ENCODE measurements at regions not wholly inside any gene's neighbourhood (a gene's known extent, or its start where the extent isn't known, plus 50 kb on each side); places are given as distances from the start of the nearest gene placed in this dataset.
"Not testable (repeated sequence)": the region's sequence is repeated elsewhere in the genome, so short reads cannot be mapped to it uniquely, and the experiment has no call there.

DNA sequence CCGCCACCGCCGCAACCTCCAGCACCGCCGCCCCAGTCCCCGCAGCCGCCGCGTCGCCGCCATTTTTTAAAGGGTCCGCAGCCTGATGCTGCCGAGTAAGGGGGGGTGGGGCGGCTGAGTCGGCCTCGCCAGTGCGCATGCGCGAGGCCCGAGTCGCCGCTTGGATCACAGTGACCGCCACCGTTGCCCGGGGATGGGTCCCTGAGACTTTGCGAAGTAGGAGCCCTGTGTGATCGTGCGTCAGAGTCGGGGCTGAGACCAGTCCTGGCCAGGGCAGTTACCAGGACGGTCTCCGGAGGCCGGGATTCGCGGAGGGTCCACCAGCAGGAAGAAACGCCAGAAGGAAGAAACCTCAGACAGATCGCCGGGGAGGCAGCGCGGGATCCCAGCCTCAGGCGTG lies 1421.7 kb upstream of the PCDH10 start:
- TF ChIP-seq POLR2AphosphoS5, POLR2A (IDR thresholded peaks at IDR 0.05): not testable (repeated sequence)
- TF ChIP-seq, protein P1, sequence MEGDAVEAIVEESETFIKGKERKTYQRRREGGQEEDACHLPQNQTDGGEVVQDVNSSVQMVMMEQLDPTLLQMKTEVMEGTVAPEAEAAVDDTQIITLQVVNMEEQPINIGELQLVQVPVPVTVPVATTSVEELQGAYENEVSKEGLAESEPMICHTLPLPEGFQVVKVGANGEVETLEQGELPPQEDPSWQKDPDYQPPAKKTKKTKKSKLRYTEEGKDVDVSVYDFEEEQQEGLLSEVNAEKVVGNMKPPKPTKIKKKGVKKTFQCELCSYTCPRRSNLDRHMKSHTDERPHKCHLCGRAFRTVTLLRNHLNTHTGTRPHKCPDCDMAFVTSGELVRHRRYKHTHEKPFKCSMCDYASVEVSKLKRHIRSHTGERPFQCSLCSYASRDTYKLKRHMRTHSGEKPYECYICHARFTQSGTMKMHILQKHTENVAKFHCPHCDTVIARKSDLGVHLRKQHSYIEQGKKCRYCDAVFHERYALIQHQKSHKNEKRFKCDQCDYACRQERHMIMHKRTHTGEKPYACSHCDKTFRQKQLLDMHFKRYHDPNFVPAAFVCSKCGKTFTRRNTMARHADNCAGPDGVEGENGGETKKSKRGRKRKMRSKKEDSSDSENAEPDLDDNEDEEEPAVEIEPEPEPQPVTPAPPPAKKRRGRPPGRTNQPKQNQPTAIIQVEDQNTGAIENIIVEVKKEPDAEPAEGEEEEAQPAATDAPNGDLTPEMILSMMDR (IDR thresholded peaks at IDR 0.05): not testable (repeated sequence)
